ENCODE measurements at regions not wholly inside any gene's neighbourhood (a gene's known extent, or its start where the extent isn't known, plus 50 kb on each side); places are given as distances from the start of the nearest gene placed in this dataset.

DNA sequence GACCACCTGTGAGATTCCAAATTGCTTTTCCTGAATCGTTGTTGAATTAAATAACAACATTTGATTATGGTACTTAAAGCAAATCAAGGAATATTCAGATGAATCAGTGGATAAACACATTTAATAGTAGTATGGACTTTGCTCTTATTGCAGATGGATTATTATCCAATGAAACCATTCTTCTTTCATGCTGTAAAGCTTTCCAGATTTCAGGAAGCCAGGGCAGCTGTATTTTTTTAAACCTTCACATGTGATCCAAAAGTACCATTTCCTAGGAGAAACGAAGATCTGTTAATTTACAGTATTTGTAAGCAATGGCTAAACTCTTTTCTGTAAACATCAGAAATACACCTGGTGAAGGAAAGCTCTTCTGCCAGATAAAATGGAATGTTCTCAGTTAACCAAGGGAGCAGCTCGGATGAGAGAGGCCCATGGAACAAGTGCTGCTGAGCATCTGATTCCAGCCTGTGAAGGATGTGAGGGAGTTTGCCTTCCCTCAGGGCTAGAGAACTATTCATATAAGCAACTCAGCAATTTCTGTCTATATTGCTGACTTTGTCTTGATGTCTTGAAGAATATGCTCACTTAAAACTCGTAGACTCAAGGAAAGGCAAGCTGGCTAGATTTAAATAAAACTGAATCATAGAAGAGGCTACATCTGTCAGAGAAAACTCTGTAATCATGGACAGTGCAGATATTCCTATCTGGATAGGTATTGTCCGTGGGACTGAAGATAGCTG, 94.4 kb upstream of the LIMCH1 start:
- TF ChIP-seq, protein P1, sequence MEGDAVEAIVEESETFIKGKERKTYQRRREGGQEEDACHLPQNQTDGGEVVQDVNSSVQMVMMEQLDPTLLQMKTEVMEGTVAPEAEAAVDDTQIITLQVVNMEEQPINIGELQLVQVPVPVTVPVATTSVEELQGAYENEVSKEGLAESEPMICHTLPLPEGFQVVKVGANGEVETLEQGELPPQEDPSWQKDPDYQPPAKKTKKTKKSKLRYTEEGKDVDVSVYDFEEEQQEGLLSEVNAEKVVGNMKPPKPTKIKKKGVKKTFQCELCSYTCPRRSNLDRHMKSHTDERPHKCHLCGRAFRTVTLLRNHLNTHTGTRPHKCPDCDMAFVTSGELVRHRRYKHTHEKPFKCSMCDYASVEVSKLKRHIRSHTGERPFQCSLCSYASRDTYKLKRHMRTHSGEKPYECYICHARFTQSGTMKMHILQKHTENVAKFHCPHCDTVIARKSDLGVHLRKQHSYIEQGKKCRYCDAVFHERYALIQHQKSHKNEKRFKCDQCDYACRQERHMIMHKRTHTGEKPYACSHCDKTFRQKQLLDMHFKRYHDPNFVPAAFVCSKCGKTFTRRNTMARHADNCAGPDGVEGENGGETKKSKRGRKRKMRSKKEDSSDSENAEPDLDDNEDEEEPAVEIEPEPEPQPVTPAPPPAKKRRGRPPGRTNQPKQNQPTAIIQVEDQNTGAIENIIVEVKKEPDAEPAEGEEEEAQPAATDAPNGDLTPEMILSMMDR (conservative IDR thresholded peaks at IDR 0.05) = no peak
- no peak for TF ChIP-seq ZFX (IDR thresholded peaks at IDR 0.05)

All from C4-2B (cell line).